Ovary (tissue), 7 donors: ENCODE measurements at regions not wholly inside any gene's neighbourhood (a gene's known extent, or its start where the extent isn't known, plus 50 kb on each side); places are given as distances from the start of the nearest gene placed in this dataset.
"Not testable (repeated sequence)": the region's sequence is repeated elsewhere in the genome, so short reads cannot be mapped to it uniquely, and the experiment has no call there.

Experiments used
- DNase-seq, 5 donors: peaks; one replicate each; pipeline ENCODE4 v3.0.0-alpha.2; 2019 to 2020
- H3K27ac ChIP-seq, 2 donors: fragments of 200-600 bp; one replicate each; pipeline versions ENCODE4 v1.5.1 to v1.8.0; 2019 to 2022
- H3K27me3 ChIP-seq: fragments of 200-600 bp; one replicate; pipeline ENCODE4 v1.8.0; 2022
- H3K36me3 ChIP-seq: fragments of 200-600 bp; sonication (generic); one replicate; pipeline ENCODE4 v1.5.1; 2019
- H3K4me1 ChIP-seq: one replicate; pipeline ENCODE4 v1.8.1; 2013; ENCODE audit warnings: mild to moderate bottlenecking, moderate library complexity; ENCODE audit not compliant: insufficient read depth
- H3K4me3 ChIP-seq: fragments of 200-600 bp; sonication (generic); one replicate; pipeline ENCODE4 v1.5.1; 2017
- H3K9me3 ChIP-seq, 2 donors: fragments of 200-600 bp in 1 of 2; sonication (generic) in 1 of 2; one replicate each; pipeline versions ENCODE4 v1.5.1 to v1.8.1; 2013 to 2019; ENCODE audit warnings: mild to moderate bottlenecking in 1 of 2, moderate library complexity in 1 of 2
- EP300 ChIP-seq: sonication (generic); formaldehyde crosslinking; IDR thresholded peaks from one replicate; pipeline ENCODE4 v1.6.1; 2017; ENCODE audit warnings: antibody characterized with exemption
- POLR2A ChIP-seq: fragments of 450-650 bp; IDR thresholded peaks from one replicate; pipeline ENCODE4 v1.6.1; 2017; ENCODE audit warnings: antibody characterized with exemption, mild to moderate bottlenecking, moderate library complexity
- whole genome bisulfite sequencing, 3 donors: extraction: QIAGEN DNeasy Blood & Tissue Kit in 1 of 3; methylation state at CpG; one replicate each; pipeline versions ENCODE4 v1.1.5 to v1.1.7; 2013 to 2017; 5-methylcytosine and 5-hydroxymethylcytosine counted together
- intact Hi-C, 4 donors: fragments of 100-400 bp; cut with DNase I; formaldehyde crosslinking; loops; one replicate each; pipeline versions ENCODE4 v1.11.0 to v1.15.1; 2022 to 2023
- TF ChIP-seq, protein P1 (sequence below), 3 donors: fragments of 450-650 bp in 2 of 3; fragments of 200-600 bp in 1 of 3; IDR thresholded peaks; one replicate each; pipeline versions ENCODE4 v1.5.1 to v1.8.0; 2016 to 2022; ENCODE audit warnings: antibody characterized with exemption in 3 of 3, mild to moderate bottlenecking in 1 of 3
- donor health status: DM: no; HTN: no; CAD: no; lungs with moderate emphysema.
- donor health status: DM: no; HTN: no; CAD: no.
- donor health status: Bipolar disorder and iron deficiency.
- donor health status: DM: no; HTN: no; CAD: no.
- donor health status: DM: yes; HTN: yes; CAD: no.

DNA sequence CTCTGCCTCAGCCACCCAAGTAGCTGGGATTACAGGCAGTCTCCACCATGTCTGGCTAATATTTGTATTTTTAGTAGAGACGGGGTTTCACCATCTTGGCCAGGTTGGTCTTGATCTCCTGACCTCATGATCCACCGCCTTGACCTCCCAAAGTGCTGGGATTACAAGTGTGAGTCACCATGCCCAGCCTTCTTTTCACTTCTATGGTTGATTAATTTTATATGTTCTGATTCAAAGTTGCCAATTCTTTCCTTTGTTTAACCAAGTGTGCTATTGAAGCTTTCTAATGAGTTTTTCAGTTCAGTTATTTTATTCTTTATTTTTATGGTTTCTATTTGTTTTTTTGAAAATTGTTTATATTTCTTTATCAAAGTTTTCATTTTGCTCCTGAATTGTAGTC is 133.1 kb upstream of the KCNJ3 start:
- no peak for DNase-seq
- no peaks in the 10 kb centered on the region for H3K4me1 ChIP-seq
- TF ChIP-seq EP300 (no peak), POLR2A (no peak)
- TF ChIP-seq, protein P1, sequence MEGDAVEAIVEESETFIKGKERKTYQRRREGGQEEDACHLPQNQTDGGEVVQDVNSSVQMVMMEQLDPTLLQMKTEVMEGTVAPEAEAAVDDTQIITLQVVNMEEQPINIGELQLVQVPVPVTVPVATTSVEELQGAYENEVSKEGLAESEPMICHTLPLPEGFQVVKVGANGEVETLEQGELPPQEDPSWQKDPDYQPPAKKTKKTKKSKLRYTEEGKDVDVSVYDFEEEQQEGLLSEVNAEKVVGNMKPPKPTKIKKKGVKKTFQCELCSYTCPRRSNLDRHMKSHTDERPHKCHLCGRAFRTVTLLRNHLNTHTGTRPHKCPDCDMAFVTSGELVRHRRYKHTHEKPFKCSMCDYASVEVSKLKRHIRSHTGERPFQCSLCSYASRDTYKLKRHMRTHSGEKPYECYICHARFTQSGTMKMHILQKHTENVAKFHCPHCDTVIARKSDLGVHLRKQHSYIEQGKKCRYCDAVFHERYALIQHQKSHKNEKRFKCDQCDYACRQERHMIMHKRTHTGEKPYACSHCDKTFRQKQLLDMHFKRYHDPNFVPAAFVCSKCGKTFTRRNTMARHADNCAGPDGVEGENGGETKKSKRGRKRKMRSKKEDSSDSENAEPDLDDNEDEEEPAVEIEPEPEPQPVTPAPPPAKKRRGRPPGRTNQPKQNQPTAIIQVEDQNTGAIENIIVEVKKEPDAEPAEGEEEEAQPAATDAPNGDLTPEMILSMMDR (IDR thresholded peaks at IDR 0.05), result no peak
- H3K36me3 ChIP-seq, result no peaks in the 10 kb centered on the region
- H3K27ac ChIP-seq, result no peak overlapping the region
- H3K4me3 ChIP-seq, result no peak overlapping the region
- intact Hi-C loops, result no loop called here
- no peaks in the 10 kb centered on the region for H3K27me3 ChIP-seq
- WGBS, 3 donors, result 85 to 97% (median 91%) methylated on average over 2 of the region's 2 CpGs
- no peaks in the 10 kb centered on the region for H3K9me3 ChIP-seq

DNA sequence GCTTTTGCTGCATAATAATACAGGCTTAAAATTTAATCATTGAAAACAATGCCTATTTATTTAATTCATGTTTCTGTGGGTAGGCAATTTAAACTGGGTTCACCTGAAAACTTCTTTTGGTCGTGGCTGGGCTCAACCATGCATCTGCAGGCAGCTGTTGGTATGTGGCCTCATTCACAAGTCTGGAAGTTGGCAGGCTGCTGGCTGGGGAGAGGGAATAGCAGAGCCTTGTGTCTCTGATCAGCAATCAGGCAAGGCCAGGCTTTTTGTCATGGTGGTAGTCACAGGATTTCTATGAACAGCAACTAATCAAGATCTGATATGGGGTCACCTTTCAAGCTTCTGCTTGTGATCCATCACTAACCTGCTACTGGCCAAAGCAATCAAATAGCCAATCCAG is 130.1 kb upstream of the KCNJ3 start:
- Histone ChIP-seq H3K36me3 (no peaks in the 10 kb centered on the region), H3K27ac (no peak overlapping the region), H3K27me3 (no peaks in the 10 kb centered on the region), H3K4me3 (no peak overlapping the region), H3K9me3 (no peaks in the 10 kb centered on the region), H3K4me1 (no peaks in the 10 kb centered on the region)
- no peak for DNase-seq
- TF ChIP-seq EP300 (no peak), POLR2A (no peak)
- TF ChIP-seq, protein P1 (IDR thresholded peaks at IDR 0.05), result no peak
- intact Hi-C loops, result no loop called here
- WGBS, 3 donors, result 26 to 37% (median 28%) methylated on average over 1 of the region's 1 CpG

DNA sequence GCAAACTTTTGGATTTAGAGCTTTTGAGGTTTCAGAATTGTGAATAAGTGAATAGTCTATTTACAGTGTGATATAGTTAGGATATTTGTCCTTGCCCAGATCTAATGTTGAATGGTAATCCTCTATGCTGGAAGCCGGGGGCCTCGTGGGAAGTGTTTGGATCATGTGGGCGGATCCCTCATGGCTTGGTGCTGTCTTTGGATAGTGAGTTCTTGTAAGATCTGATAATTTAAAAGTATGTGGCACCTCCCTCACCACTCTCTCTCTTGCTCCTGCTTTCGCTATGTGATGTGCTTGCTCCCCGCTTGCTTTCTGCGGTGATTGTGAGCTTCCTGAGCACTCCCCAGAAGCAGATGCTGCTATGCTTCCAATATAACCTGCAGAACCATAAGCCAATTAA is 128.0 kb upstream of the KCNJ3 start:
- Histone ChIP-seq H3K4me3 (no peak overlapping the region), H3K9me3 (no peaks in the 10 kb centered on the region), H3K27ac (no peak overlapping the region), H3K36me3 (no peaks in the 10 kb centered on the region), H3K27me3 (no peaks in the 10 kb centered on the region), H3K4me1 (no peaks in the 10 kb centered on the region)
- TF ChIP-seq, protein P1 (IDR thresholded peaks at IDR 0.05), result no peak
- no peak for TF ChIP-seq EP300
- no peak for TF ChIP-seq POLR2A
- 86 to 90% (median 86%) methylated on average over 6 of the region's 6 CpGs for WGBS, 3 donors
- no peak for DNase-seq
- intact Hi-C loops, result no loop called here

DNA sequence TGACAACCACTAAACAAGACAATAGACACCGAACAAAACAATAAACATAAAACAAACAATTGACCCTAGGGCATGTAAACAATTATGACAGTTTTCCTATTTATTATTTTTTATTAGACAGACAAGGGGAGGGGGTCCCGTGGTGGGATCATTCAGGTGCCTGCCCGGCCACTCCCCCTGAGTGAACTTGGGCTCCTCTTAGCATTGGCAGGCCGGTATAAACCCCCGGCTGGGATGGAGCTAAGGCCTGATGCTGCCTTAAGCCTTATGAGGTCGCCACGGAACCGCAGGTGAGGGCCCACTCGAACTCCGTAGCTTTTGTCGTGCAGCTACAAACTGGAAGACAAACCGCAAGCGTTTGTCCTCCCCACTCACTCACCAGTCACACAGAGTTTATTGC is 121.8 kb upstream of the KCNJ3 start:
- H3K27me3 ChIP-seq, H3K9me3 ChIP-seq, H3K27ac ChIP-seq, H3K36me3 ChIP-seq, DNase-seq, H3K4me3 ChIP-seq, intact Hi-C loops, H3K4me1 ChIP-seq: not testable (repeated sequence)
- WGBS, 3 donors, result 94 to 95% (median 95%) methylated on average over 13 of the region's 13 CpGs

DNA sequence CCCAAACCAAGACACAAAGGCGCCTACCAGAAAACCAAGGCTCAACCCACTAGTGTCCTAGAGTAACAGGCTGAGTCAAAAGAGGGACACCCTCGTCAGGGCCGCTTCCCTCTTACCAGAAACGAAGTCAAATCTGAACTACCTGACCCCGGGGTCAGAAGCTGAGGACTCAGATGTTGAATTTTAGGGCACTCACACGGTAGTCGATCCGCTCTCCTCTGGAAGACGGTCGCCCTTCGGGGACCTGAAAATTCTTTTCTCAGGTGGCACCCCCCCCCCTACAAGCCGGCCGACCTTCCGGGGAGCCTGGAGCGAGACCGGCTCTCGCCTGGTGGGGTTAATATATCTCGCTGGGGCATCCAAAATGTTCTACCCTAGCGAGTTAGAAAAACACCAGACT is 121.1 kb upstream of the KCNJ3 start:
- H3K27ac ChIP-seq, result no peak overlapping the region
- TF ChIP-seq, protein P1 (IDR thresholded peaks at IDR 0.05), result no peak
- no peak for TF ChIP-seq EP300
- intact Hi-C loops, result no loop called here
- H3K9me3 ChIP-seq, result no peaks in the 10 kb centered on the region
- no peaks in the 10 kb centered on the region for H3K4me1 ChIP-seq
- no peak overlapping the region for H3K4me3 ChIP-seq
- DNase-seq, result no peak
- H3K27me3 ChIP-seq, result no peaks in the 10 kb centered on the region
- no peaks in the 10 kb centered on the region for H3K36me3 ChIP-seq
- 94 to 95% (median 94%) methylated on average over 19 of the region's 19 CpGs for WGBS, 3 donors
